Neural cell (in vitro differentiated cells): ENCODE measurements at regions not wholly inside any gene's neighbourhood (a gene's known extent, or its start where the extent isn't known, plus 50 kb on each side); places are given as distances from the start of the nearest gene placed in this dataset.

Experiments
- CTCF ChIP-seq: fragments of 450-650 bp; IDR thresholded peaks from 2 replicates; pipeline ENCODE4 v1.5.1; 2014; ENCODE audit warnings: antibody characterized with exemption, mild to moderate bottlenecking, moderate library complexity; ENCODE audit not compliant: poor library complexity, severe bottlenecking
- EP300 ChIP-seq: fragments of 450-650 bp; conservative IDR thresholded peaks from 2 replicates; pipeline ENCODE4 v1.6.1; 2014; ENCODE audit warnings: antibody characterized with exemption, mild to moderate bottlenecking, moderate library complexity; ENCODE audit not compliant: poor library complexity, severe bottlenecking
- EZH2 ChIP-seq: fragments of 200-600, 300-800 bp; shearing (Covaris generic), sonication (generic); IDR thresholded peaks from 2 replicates; pipeline ENCODE4 v1.6.1; 2014; ENCODE audit warnings: antibody characterized with exemption, low read length, borderline replicate concordance, mild to moderate bottlenecking; ENCODE audit not compliant: insufficient read depth, poor library complexity, severe bottlenecking
- MXI1 ChIP-seq: fragments of 450-650 bp; conservative IDR thresholded peaks from 2 replicates; pipeline ENCODE4 v1.6.1; 2014; ENCODE audit warnings: antibody characterized with exemption, mild to moderate bottlenecking; ENCODE audit not compliant: poor library complexity, severe bottlenecking
- POLR2AphosphoS5 ChIP-seq: IDR thresholded peaks from 2 replicates; pipeline ENCODE4 v1.6.1; 2012
- RAD21 ChIP-seq: fragments of 450-650 bp; conservative IDR thresholded peaks from 2 replicates; pipeline ENCODE4 v1.6.1; 2014; ENCODE audit warnings: antibody characterized with exemption, mild to moderate bottlenecking, moderate library complexity
- REST ChIP-seq: IDR thresholded peaks from 2 replicates; pipeline ENCODE4 v1.6.1; 2012; ENCODE audit warnings: borderline replicate concordance
- SMC3 ChIP-seq: fragments of 450-650 bp; conservative IDR thresholded peaks from 2 replicates; pipeline ENCODE4 v1.6.1; 2014; ENCODE audit warnings: antibody characterized with exemption, mild to moderate bottlenecking, moderate library complexity; ENCODE audit not compliant: poor library complexity
- TAF1 ChIP-seq: IDR thresholded peaks from 2 replicates; pipeline ENCODE4 v1.6.1; 2012; ENCODE audit warnings: low read depth

- TF ChIP-seq MXI1, result no peak
- TF ChIP-seq CTCF, result no peak
- TF ChIP-seq POLR2AphosphoS5, result no peak
- no peak for TF ChIP-seq EZH2
- no peak for TF ChIP-seq EP300
- no peak for TF ChIP-seq REST
- TF ChIP-seq RAD21, result no peak
- TF ChIP-seq TAF1, result no peak
- TF ChIP-seq SMC3, result no peak
Measured at GRCh38 chr2:164055623-164056022, 319.8 kb upstream of the FIGN start.
